ENCODE measurements at regions not wholly inside any gene's neighbourhood (a gene's known extent, or its start where the extent isn't known, plus 50 kb on each side); places are given as distances from the start of the nearest gene placed in this dataset.

- TF ChIP-seq CTCF (IDR thresholded peaks at IDR 0.05 in 8 of 11, conservative IDR thresholded peaks at IDR 0.05 in 3 of 11) = no peak
- TF ChIP-seq POLR2AphosphoS5 (IDR thresholded peaks at IDR 0.05) = no peak
These were observed 273.3 kb upstream of the ZPLD1 start for GRCh38 chr3:102161384-102162006.

Measured in spleen (tissue), 7 donors.